ENCODE measurements at regions not wholly inside any gene's neighbourhood (a gene's known extent, or its start where the extent isn't known, plus 50 kb on each side); places are given as distances from the start of the nearest gene placed in this dataset.

DNA sequence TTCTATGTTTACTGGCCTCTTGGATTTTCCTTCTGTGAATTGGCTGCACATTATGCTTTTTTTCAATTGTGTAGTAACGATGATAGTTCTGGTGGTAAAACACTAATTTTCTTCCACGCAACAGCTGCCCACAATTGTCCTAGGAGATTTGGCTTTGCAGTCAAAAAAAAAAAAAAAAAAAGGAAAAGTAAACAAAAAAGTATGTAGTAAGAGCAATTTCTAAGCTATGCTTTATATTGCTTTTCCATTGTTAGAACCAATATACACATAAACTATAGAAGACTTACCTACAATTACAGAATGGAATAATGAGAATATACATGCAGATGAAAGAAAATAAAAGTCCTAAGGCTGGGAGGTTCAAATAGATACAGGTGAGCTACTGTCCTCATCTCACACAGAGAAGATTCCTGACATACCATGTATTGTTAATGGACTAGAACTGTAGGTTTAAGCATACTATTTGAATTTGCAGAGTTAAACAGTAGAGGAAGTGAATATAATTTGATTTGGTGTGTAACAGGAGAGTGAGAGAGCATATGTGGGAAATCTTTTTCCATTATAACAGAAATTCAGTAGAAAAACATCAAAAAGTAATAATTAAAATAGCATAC lies 976.2 kb downstream of the RAB28 start:
- 80 to 83% methylated on average over 2 of the region's 2 CpGs for WGBS, 2 donors
- ATAC-seq (ENCODE audit: low FRiP score in 2 of 2), result no peak
- Histone ChIP-seq H3K36me3 (no peaks in the 10 kb centered on the region), H3K27me3 (no peaks in the 10 kb centered on the region), H3K4me1 (no peaks in the 10 kb centered on the region), H3K27ac (no peak overlapping the region), H3K4me3 (no peak overlapping the region), H3K9me3 (no peaks in the 10 kb centered on the region)
- no peak for DNase-seq
- TF ChIP-seq, protein P1, sequence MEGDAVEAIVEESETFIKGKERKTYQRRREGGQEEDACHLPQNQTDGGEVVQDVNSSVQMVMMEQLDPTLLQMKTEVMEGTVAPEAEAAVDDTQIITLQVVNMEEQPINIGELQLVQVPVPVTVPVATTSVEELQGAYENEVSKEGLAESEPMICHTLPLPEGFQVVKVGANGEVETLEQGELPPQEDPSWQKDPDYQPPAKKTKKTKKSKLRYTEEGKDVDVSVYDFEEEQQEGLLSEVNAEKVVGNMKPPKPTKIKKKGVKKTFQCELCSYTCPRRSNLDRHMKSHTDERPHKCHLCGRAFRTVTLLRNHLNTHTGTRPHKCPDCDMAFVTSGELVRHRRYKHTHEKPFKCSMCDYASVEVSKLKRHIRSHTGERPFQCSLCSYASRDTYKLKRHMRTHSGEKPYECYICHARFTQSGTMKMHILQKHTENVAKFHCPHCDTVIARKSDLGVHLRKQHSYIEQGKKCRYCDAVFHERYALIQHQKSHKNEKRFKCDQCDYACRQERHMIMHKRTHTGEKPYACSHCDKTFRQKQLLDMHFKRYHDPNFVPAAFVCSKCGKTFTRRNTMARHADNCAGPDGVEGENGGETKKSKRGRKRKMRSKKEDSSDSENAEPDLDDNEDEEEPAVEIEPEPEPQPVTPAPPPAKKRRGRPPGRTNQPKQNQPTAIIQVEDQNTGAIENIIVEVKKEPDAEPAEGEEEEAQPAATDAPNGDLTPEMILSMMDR (IDR thresholded peaks at IDR 0.05), result no peak
- TF ChIP-seq POLR2A (IDR thresholded peaks at IDR 0.05) (no peak), EP300 (IDR thresholded peaks at IDR 0.05) (no peak), POLR2AphosphoS5 (IDR thresholded peaks at IDR 0.05) (no peak)

DNA sequence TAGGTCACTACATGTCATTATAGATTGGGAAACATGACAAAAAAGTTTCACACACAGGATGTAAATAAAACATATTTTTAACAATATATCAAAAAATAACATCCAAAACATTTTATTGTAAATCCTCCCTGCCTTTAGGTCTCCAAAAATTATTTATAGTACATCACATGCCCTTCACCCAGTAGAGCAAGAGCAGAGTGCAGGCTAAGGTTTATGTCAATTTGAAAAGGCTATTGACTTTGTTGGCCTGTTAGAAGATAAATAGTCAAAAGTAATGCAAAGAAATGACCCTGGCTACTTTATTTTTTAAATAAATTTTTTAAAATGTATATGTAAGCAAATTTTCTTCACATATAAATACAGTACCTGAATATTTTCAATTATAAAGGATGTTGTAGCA lies 983.7 kb downstream of the RAB28 start:
- no peaks in the 10 kb centered on the region for H3K9me3 ChIP-seq
- no peak for ATAC-seq (ENCODE audit: low FRiP score in 2 of 2)
- H3K4me3 ChIP-seq, result no peak overlapping the region
- no peaks in the 10 kb centered on the region for H3K36me3 ChIP-seq
- H3K4me1 ChIP-seq, result no peaks in the 10 kb centered on the region
- TF ChIP-seq POLR2AphosphoS5 (IDR thresholded peaks at IDR 0.05) (no peak), EP300 (IDR thresholded peaks at IDR 0.05) (no peak), POLR2A (IDR thresholded peaks at IDR 0.05) (no peak)
- TF ChIP-seq, protein P1 (IDR thresholded peaks at IDR 0.05), result no peak
- no peaks in the 10 kb centered on the region for H3K27me3 ChIP-seq
- no peak overlapping the region for H3K27ac ChIP-seq
- no peak for DNase-seq

DNA sequence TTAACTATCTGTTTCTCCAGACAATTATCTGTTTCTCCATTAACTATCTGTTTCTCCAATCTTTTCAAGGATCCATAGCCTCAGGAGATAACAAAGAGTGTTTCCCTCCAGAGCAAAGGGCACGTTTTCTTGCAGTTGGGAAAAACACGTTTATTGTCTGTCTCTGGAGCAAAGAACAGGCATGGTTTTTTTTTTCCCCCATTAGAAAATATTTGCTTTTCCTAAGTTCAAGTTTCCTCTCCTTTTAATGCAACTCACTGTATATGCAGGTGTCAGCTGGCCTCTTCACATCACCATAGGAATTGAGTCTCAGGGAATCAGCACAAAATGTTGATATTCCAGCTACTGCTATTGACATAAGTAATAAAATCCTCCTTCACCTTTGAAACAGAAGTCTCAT lies 984.4 kb downstream of the RAB28 start:
- ATAC-seq (ENCODE audit: low FRiP score in 2 of 2) (no peak), DNase-seq (no peak)
- H3K27ac ChIP-seq, result no peak overlapping the region
- TF ChIP-seq POLR2A (IDR thresholded peaks at IDR 0.05) (no peak), EP300 (IDR thresholded peaks at IDR 0.05) (no peak), POLR2AphosphoS5 (IDR thresholded peaks at IDR 0.05) (no peak)
- TF ChIP-seq, protein P1 (IDR thresholded peaks at IDR 0.05), result no peak
- no peaks in the 10 kb centered on the region for H3K36me3 ChIP-seq
- no peak overlapping the region for H3K4me3 ChIP-seq
- H3K9me3 ChIP-seq, result no peaks in the 10 kb centered on the region
- no peaks in the 10 kb centered on the region for H3K4me1 ChIP-seq
- no peaks in the 10 kb centered on the region for H3K27me3 ChIP-seq
- WGBS, 2 donors, result 38 to 43% methylated on average over 2 of the region's 2 CpGs

DNA sequence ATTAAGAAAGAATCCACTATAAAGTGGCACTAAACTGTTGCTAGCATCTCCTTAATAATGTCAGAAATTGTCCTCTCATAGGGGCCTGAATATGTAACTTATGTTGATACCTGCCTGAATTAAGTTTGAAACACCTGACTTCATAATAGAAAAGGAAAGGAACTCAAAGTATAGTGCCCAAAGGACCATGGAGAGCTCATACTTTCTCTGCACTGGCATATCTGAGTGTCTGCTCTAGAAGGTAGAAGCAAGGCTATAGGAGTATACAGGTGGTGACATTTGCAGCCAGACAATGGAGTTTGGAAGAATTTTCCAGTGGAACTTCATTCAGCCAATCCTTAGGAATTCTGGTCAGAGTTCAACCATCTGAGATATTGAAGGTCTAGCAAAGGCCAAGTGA lies 988.9 kb downstream of the RAB28 start:
- TF ChIP-seq POLR2A (IDR thresholded peaks at IDR 0.05) (no peak), POLR2AphosphoS5 (IDR thresholded peaks at IDR 0.05) (no peak)
- TF ChIP-seq, protein P1 (IDR thresholded peaks at IDR 0.05), result no peak
- H3K4me3 ChIP-seq, result no peak overlapping the region
- no peaks in the 10 kb centered on the region for H3K27me3 ChIP-seq
- H3K27ac ChIP-seq, result no peak overlapping the region
- no peaks in the 10 kb centered on the region for H3K9me3 ChIP-seq
- no peak for DNase-seq
- no peak for ATAC-seq (ENCODE audit: low FRiP score in 2 of 2)
- no peaks in the 10 kb centered on the region for H3K4me1 ChIP-seq
- H3K36me3 ChIP-seq, result no peaks in the 10 kb centered on the region

DNA sequence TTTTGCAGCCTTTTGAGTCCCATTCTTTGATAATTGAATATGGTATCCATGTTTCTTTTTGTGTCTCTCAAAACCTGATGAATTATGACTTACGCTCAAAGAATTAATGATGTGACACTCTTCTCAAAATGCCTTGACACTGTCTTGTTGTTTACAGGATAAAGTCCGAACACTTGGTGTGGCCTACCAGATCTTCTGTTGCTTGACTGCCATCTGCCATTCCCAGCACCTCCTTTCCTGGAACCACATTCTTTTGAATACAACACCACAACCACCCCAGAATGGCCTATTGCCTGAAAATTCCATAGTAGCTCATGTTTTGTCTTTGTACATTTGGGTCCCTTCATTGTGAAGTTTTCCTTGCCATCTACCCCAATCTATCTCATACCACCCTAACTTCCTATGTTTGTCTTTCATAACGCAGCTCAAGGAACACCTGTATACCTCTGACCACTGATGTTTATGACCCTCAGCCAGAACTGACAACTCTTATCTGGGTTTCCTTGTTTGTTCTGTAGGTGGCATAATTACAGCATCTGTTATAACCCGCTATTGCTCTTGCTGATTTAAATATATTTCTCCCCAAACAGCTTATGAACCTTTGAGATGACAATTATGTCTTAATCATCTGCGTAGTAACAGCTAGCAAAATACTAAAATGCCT lies 991.3 kb downstream of the RAB28 start:
- H3K27ac ChIP-seq, result no peak overlapping the region
- ATAC-seq (ENCODE audit: low FRiP score in 2 of 2), result no peak
- no peak overlapping the region for H3K4me3 ChIP-seq
- DNase-seq, result no peak
- no peaks in the 10 kb centered on the region for H3K27me3 ChIP-seq
- no peaks in the 10 kb centered on the region for H3K4me1 ChIP-seq
- no peaks in the 10 kb centered on the region for H3K9me3 ChIP-seq
- 76 to 88% methylated on average over 5 of the region's 5 CpGs for WGBS, 2 donors
- TF ChIP-seq EP300 (IDR thresholded peaks at IDR 0.05) (no peak), POLR2AphosphoS5 (IDR thresholded peaks at IDR 0.05) (no peak), POLR2A (IDR thresholded peaks at IDR 0.05) (no peak)
- TF ChIP-seq, protein P1 (IDR thresholded peaks at IDR 0.05), result no peak
- no peaks in the 10 kb centered on the region for H3K36me3 ChIP-seq
